HG03521 (cell line): ENCODE measurements at regions not wholly inside any gene's neighbourhood (a gene's known extent, or its start where the extent isn't known, plus 50 kb on each side); places are given as distances from the start of the nearest gene placed in this dataset.
"Not testable (repeated sequence)": the region's sequence is repeated elsewhere in the genome, so short reads cannot be mapped to it uniquely, and the experiment has no call there.

ENCODE experiments used
- ATAC-seq: cut with Tn5 transposase; IDR thresholded peaks from one replicate; pipeline ENCODE4 v1.9.1; 2021; ENCODE audit warnings: mild to moderate bottlenecking, moderate library complexity; ENCODE audit not compliant: unreplicated experiment

- no peak for ATAC-seq
These were observed 433.0 kb upstream of the RUNX1 start for GRCh38 chr21:35482096-35482495.

- ATAC-seq = no peak
These were observed 431.9 kb upstream of the RUNX1 start for GRCh38 chr21:35481005-35481404.

- ATAC-seq = no peak
These were observed 430.4 kb upstream of the RUNX1 start for GRCh38 chr21:35479529-35479928.

GRCh38 chr21:35479065-35479448, 430.0 kb upstream of the RUNX1 start:
- no peak for ATAC-seq

- ATAC-seq = no peak
These were observed 429.3 kb upstream of the RUNX1 start for GRCh38 chr21:35478161-35479064.

- ATAC-seq = no peak
These were observed 428.5 kb upstream of the RUNX1 start for GRCh38 chr21:35477622-35478021.

GRCh38 chr21:35476621-35477395, 427.7 kb upstream of the RUNX1 start:
- ATAC-seq = no peak

- no peak for ATAC-seq
These were observed 426.7 kb upstream of the RUNX1 start for GRCh38 chr21:35475762-35476161.

GRCh38 chr21:35475009-35475408, 425.9 kb upstream of the RUNX1 start:
- ATAC-seq = no peak

GRCh38 chr21:35473496-35473895, 424.4 kb upstream of the RUNX1 start:
- no peak for ATAC-seq

- no peak for ATAC-seq
These were observed 421.4 kb upstream of the RUNX1 start for GRCh38 chr21:35470522-35470921.

- ATAC-seq = no peak
These were observed 420.4 kb upstream of the RUNX1 start for GRCh38 chr21:35469498-35469897.

GRCh38 chr21:35468991-35469390, 419.9 kb upstream of the RUNX1 start:
- no peak for ATAC-seq

GRCh38 chr21:35467566-35467965, 418.5 kb upstream of the RUNX1 start:
- ATAC-seq = no peak

GRCh38 chr21:35466681-35467080, 417.6 kb upstream of the RUNX1 start:
- ATAC-seq = not testable (repeated sequence)

GRCh38 chr21:35465741-35466140, 416.6 kb upstream of the RUNX1 start:
- no peak for ATAC-seq

- ATAC-seq = no peak
These were observed 412.6 kb upstream of the RUNX1 start for GRCh38 chr21:35461700-35462099.

GRCh38 chr21:35460441-35460840, 411.3 kb upstream of the RUNX1 start:
- ATAC-seq = no peak

- no peak for ATAC-seq
These were observed 409.3 kb upstream of the RUNX1 start for GRCh38 chr21:35458405-35458804.

GRCh38 chr21:35457097-35457804, 408.1 kb upstream of the RUNX1 start:
- no peak for ATAC-seq

GRCh38 chr21:35451276-35451675, 402.2 kb upstream of the RUNX1 start:
- no peak for ATAC-seq
